Trophoblast cell (in vitro differentiated cells and primary cell): ENCODE measurements at regions not wholly inside any gene's neighbourhood (a gene's known extent, or its start where the extent isn't known, plus 50 kb on each side); places are given as distances from the start of the nearest gene placed in this dataset.
"Not testable (repeated sequence)": the region's sequence is repeated elsewhere in the genome, so short reads cannot be mapped to it uniquely, and the experiment has no call there.

Experiments used
- DNase-seq, 2 donors: peaks; one replicate each; pipeline ENCODE4 v3.0.0-alpha.2; 2016
- H2AFZ ChIP-seq: 2 replicates; pipeline ENCODE4 v1.6.1; 2013; ENCODE audit warnings: low read length, moderate library complexity, mild to moderate bottlenecking; ENCODE audit not compliant: insufficient read depth, poor library complexity
- H2AK5ac ChIP-seq: 2 replicates; pipeline ENCODE4 v1.6.1; 2013; ENCODE audit warnings: mild to moderate bottlenecking, low read length
- H2BK120ac ChIP-seq: 2 replicates; pipeline ENCODE4 v1.6.1; 2013; ENCODE audit warnings: low read length, mild to moderate bottlenecking, moderate library complexity; ENCODE audit not compliant: insufficient read depth, poor library complexity
- H2BK12ac ChIP-seq: 2 replicates; pipeline ENCODE4 v1.6.1; 2013; ENCODE audit warnings: mild to moderate bottlenecking, low read length, moderate library complexity
- H2BK5ac ChIP-seq: 2 replicates; pipeline ENCODE4 v1.6.1; 2013; ENCODE audit warnings: low read length, low read depth, moderate library complexity, mild to moderate bottlenecking; ENCODE audit not compliant: poor library complexity
- H3K14ac ChIP-seq: 2 replicates; pipeline ENCODE4 v1.6.1; 2013; ENCODE audit warnings: mild to moderate bottlenecking, low read length
- H3K18ac ChIP-seq: 2 replicates; pipeline ENCODE4 v1.6.1; 2013; ENCODE audit warnings: mild to moderate bottlenecking, low read length
- H3K23ac ChIP-seq: 2 replicates; pipeline ENCODE4 v1.6.1; 2013; ENCODE audit warnings: low read length
- H3K27ac ChIP-seq: 2 replicates; pipeline ENCODE4 v1.5.1; 2013; ENCODE audit warnings: low read depth, mild to moderate bottlenecking, inconsistent platforms, low read length, moderate library complexity
- H3K27me3 ChIP-seq: 2 replicates; pipeline ENCODE4 v1.6.1; 2013; ENCODE audit warnings: inconsistent platforms, mild to moderate bottlenecking, low read length, moderate library complexity; ENCODE audit not compliant: insufficient read depth
- H3K36me3 ChIP-seq, 2 experiments: 1 replicate in 1 of 2; 2 replicates in 1 of 2; pipeline ENCODE4 v1.6.1; 2013; ENCODE audit warnings: low read length in 2 of 2, mild to moderate bottlenecking in 2 of 2, moderate library complexity in 1 of 2; ENCODE audit not compliant: insufficient read depth in 2 of 2, control insufficient read depth in 1 of 2
- H3K4ac ChIP-seq: 2 replicates; pipeline ENCODE4 v1.6.1; 2013; ENCODE audit warnings: low read depth, mild to moderate bottlenecking, low read length, moderate library complexity
- H3K4me1 ChIP-seq, 2 experiments: 1 replicate in 1 of 2; 2 replicates in 1 of 2; pipeline ENCODE4 v1.6.1; 2013; ENCODE audit warnings: low read length in 2 of 2, mild to moderate bottlenecking in 2 of 2, moderate library complexity in 1 of 2; ENCODE audit not compliant: insufficient read depth in 2 of 2, control insufficient read depth in 1 of 2
- H3K4me2 ChIP-seq: 2 replicates; pipeline ENCODE4 v1.6.1; 2013; ENCODE audit warnings: inconsistent platforms, mild to moderate bottlenecking, low read length, moderate library complexity
- H3K4me3 ChIP-seq: 2 replicates; pipeline ENCODE4 v1.5.1; 2013; ENCODE audit warnings: mild to moderate bottlenecking, low read depth, low read length, inconsistent platforms
- H3K79me1 ChIP-seq: one replicate; pipeline ENCODE4 v1.6.1; 2013; ENCODE audit warnings: low read length
- H3K79me2 ChIP-seq: 2 replicates; pipeline ENCODE4 v1.6.1; 2013; ENCODE audit warnings: low read length, mild to moderate bottlenecking; ENCODE audit not compliant: control insufficient read depth, insufficient read depth, poor library complexity
- H3K9ac ChIP-seq: 2 replicates; pipeline ENCODE4 v1.6.1; 2013; ENCODE audit warnings: mild to moderate bottlenecking, low read length
- H3K9me3 ChIP-seq: 2 replicates; pipeline ENCODE4 v1.6.1; 2013; ENCODE audit warnings: low read depth, mild to moderate bottlenecking, control low read depth, inconsistent platforms, low read length; ENCODE audit not compliant: insufficient read depth
- H4K12ac ChIP-seq: 2 replicates; pipeline ENCODE4 v1.6.1; 2013; ENCODE audit warnings: low read depth, mild to moderate bottlenecking, low read length, moderate library complexity
- H4K8ac ChIP-seq: 2 replicates; pipeline ENCODE4 v1.6.1; 2013; ENCODE audit warnings: low read depth, mild to moderate bottlenecking, low read length, moderate library complexity
- H4K91ac ChIP-seq: one replicate; pipeline ENCODE4 v1.6.1; 2013; ENCODE audit warnings: low read depth, mild to moderate bottlenecking, low read length, moderate library complexity
- WGBS: extraction: QIAGEN DNeasy Blood & Tissue Kit; methylation state at CpG from one replicate; pipeline ENCODE4 v1.1.7; 2013; ENCODE audit warnings: missing lambda C conversion rate; ENCODE audit not compliant: insufficient read length, insufficient coverage; ENCODE audit errors: extremely low coverage; 5-methylcytosine and 5-hydroxymethylcytosine counted together

GRCh38 chr5:104326966-104327365, 764.4 kb upstream of the NUDT12 start:
- no peak overlapping the region for H4K8ac ChIP-seq
- H3K36me3 ChIP-seq = no peaks in the 10 kb centered on the region
- H3K18ac ChIP-seq = no peak overlapping the region
- H4K12ac ChIP-seq = no peak overlapping the region
- H2AK5ac ChIP-seq = no peak overlapping the region
- no peak for DNase-seq
- no peak overlapping the region for H2BK120ac ChIP-seq
- no peak overlapping the region for H3K9ac ChIP-seq
- H3K9me3 ChIP-seq = no peaks in the 10 kb centered on the region
- no peak overlapping the region for H4K91ac ChIP-seq
- no peak overlapping the region for H3K4me3 ChIP-seq
- H3K4ac ChIP-seq = no peak overlapping the region
- H3K27me3 ChIP-seq = no peaks in the 10 kb centered on the region
- no peaks in the 10 kb centered on the region for H3K4me1 ChIP-seq
- H3K4me2 ChIP-seq = no peak overlapping the region
- no peak overlapping the region for H2AFZ ChIP-seq
- no peak overlapping the region for H3K27ac ChIP-seq
- no peak overlapping the region for H3K14ac ChIP-seq
- H3K79me1 ChIP-seq = no peaks in the 10 kb centered on the region
- H2BK12ac ChIP-seq = no peak overlapping the region
- no peak overlapping the region for H3K23ac ChIP-seq
- no peaks in the 10 kb centered on the region for H3K79me2 ChIP-seq
- H2BK5ac ChIP-seq = no peak overlapping the region

- Histone ChIP-seq H3K79me1 (no peaks in the 10 kb centered on the region), H2AK5ac (no peak overlapping the region), H3K9me3 (no peaks in the 10 kb centered on the region), H2BK5ac (no peak overlapping the region), H3K27me3 (no peaks in the 10 kb centered on the region), H3K79me2 (no peaks in the 10 kb centered on the region), H4K8ac (no peak overlapping the region), H3K27ac (no peak overlapping the region), H2BK120ac (no peak overlapping the region), H3K9ac (no peak overlapping the region), H3K4ac (no peak overlapping the region), H4K91ac (no peak overlapping the region), H2BK12ac (no peak overlapping the region), H3K4me3 (no peak overlapping the region), H3K4me1 (no peaks in the 10 kb centered on the region), H3K36me3 (peaks cover 0 to 1% of the 10 kb centered on the region in 2 experiments), H3K4me2 (no peak overlapping the region), H4K12ac (no peak overlapping the region), H2AFZ (no peak overlapping the region), H3K23ac (no peak overlapping the region), H3K14ac (no peak overlapping the region), H3K18ac (no peak overlapping the region)
- WGBS = no CpG with 5 or more reads among the region's 2 CpGs
- DNase-seq = no peak
These were observed 762.8 kb upstream of the NUDT12 start for GRCh38 chr5:104325356-104325755.

DNA sequence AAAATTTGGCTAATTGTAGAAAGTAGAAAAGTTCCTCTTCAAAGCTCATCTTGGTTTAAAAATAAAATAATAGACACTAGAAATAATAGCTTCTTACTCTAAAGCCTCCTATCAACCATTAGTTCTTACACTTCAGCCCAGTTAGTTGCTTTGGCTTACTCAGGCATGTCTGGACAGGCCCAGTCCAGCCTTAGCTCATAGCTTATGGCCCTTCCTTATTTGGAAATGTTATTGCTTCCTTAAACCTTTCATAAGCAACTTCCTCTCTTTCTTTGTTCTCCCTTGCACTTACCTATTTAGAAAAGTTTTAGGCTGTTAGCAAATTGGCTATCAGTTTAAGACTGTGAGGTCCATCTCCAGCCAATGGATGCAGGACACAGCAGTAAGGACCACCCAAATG, 754.1 kb upstream of the NUDT12 start:
- not testable (repeated sequence) for H3K4me1 ChIP-seq, H4K12ac ChIP-seq, H2BK120ac ChIP-seq, H3K14ac ChIP-seq, H3K9me3 ChIP-seq, H3K79me1 ChIP-seq, H2AK5ac ChIP-seq, H3K79me2 ChIP-seq, H2BK5ac ChIP-seq, H3K27me3 ChIP-seq, H3K18ac ChIP-seq, H3K4me2 ChIP-seq, H2BK12ac ChIP-seq, H3K4me3 ChIP-seq, H4K8ac ChIP-seq, DNase-seq, H2AFZ ChIP-seq, H3K23ac ChIP-seq, H3K4ac ChIP-seq, H3K36me3 ChIP-seq, H3K9ac ChIP-seq, H3K27ac ChIP-seq
- H4K91ac ChIP-seq = peak overlapping the region; percentile 24

DNA sequence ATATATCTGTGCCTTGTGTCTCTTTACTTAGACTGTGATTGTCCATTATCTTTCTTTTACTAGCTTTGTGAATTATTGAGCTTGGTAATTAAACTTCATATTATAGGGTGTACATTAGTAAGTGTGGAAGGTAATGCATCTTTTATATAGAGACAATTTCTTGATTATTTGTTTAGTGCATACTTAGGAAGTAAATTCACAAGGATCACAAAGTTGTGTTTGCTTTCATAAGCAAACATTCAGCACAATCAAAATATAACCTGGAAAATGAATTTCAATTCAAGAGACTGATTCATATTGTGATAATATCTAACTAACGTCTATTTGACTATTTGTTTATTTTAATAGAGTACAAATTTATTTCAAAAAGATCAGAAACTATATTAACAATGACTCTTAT, 749.9 kb upstream of the NUDT12 start:
- Histone ChIP-seq H2AK5ac (no peak overlapping the region), H3K27me3 (no peaks in the 10 kb centered on the region), H2BK5ac (no peak overlapping the region), H2BK120ac (no peak overlapping the region), H4K91ac (no peak overlapping the region), H3K79me1 (no peaks in the 10 kb centered on the region), H3K4me2 (no peak overlapping the region), H3K79me2 (no peaks in the 10 kb centered on the region), H3K9ac (no peak overlapping the region), H3K27ac (no peak overlapping the region), H3K23ac (no peak overlapping the region), H3K9me3 (no peaks in the 10 kb centered on the region), H3K4me3 (no peak overlapping the region), H3K18ac (no peak overlapping the region), H3K14ac (no peak overlapping the region), H4K12ac (no peak overlapping the region), H3K4me1 (no peaks in the 10 kb centered on the region), H3K36me3 (peaks cover 0 to 2% of the 10 kb centered on the region in 2 experiments), H2AFZ (no peak overlapping the region), H2BK12ac (no peak overlapping the region), H3K4ac (no peak overlapping the region), H4K8ac (no peak overlapping the region)
- no CpG with 5 or more reads among the region's 1 CpG for WGBS
- DNase-seq = no peak

GRCh38 chr5:104305602-104306001, 743.0 kb upstream of the NUDT12 start:
- H3K36me3 ChIP-seq = no peaks in the 10 kb centered on the region
- no peak overlapping the region for H3K14ac ChIP-seq
- H3K27ac ChIP-seq = no peak overlapping the region
- no peak for DNase-seq
- no CpG with 5 or more reads among the region's 1 CpG for WGBS
- H3K4me1 ChIP-seq = no peaks in the 10 kb centered on the region
- H2BK120ac ChIP-seq = no peak overlapping the region
- H3K27me3 ChIP-seq = no peaks in the 10 kb centered on the region
- no peaks in the 10 kb centered on the region for H3K9me3 ChIP-seq
- H3K4ac ChIP-seq = no peak overlapping the region
- no peaks in the 10 kb centered on the region for H3K79me2 ChIP-seq
- H3K23ac ChIP-seq = no peak overlapping the region
- no peak overlapping the region for H3K9ac ChIP-seq
- no peak overlapping the region for H4K12ac ChIP-seq
- no peak overlapping the region for H2AK5ac ChIP-seq
- no peak overlapping the region for H3K4me3 ChIP-seq
- H4K91ac ChIP-seq = no peak overlapping the region
- no peak overlapping the region for H3K18ac ChIP-seq
- H2AFZ ChIP-seq = no peak overlapping the region
- H2BK5ac ChIP-seq = no peak overlapping the region
- H3K4me2 ChIP-seq = no peak overlapping the region
- H4K8ac ChIP-seq = no peak overlapping the region
- no peaks in the 10 kb centered on the region for H3K79me1 ChIP-seq
- no peak overlapping the region for H2BK12ac ChIP-seq
